Transverse colon (tissue), 4 donors: ENCODE measurements at regions not wholly inside any gene's neighbourhood (a gene's known extent, or its start where the extent isn't known, plus 50 kb on each side); places are given as distances from the start of the nearest gene placed in this dataset.

Experiments used
- DNase-seq: peaks from one replicate; pipeline ENCODE4 v3.0.0-alpha.2; 2019
- H3K27ac ChIP-seq, 4 donors: fragments of 200-600 bp; sonication (generic); 2 replicates each; pipeline ENCODE4 v1.5.1; 2016 to 2018; ENCODE audit warnings: inconsistent platforms in 4 of 4
- H3K27me3 ChIP-seq: fragments of 200-600 bp; sonication (generic); 2 replicates; pipeline ENCODE4 v1.5.1; 2017; ENCODE audit warnings: inconsistent platforms
- H3K36me3 ChIP-seq, 4 donors: fragments of 200-600 bp; sonication (generic); 2 replicates each; pipeline ENCODE4 v1.5.1; 2017 to 2019; ENCODE audit warnings: inconsistent platforms in 4 of 4
- H3K4me1 ChIP-seq, 4 donors: fragments of 200-600 bp; sonication (generic); 2 replicates each; pipeline ENCODE4 v1.5.1; 2017 to 2020; ENCODE audit warnings: inconsistent platforms in 4 of 4
- H3K4me3 ChIP-seq, 4 donors: fragments of 200-600 bp; sonication (generic); 1 replicate in 1 of 4; 2 replicates in 3 of 4; pipeline versions ENCODE4 v1.5.1 to v1.6.1; 2017 to 2019; ENCODE audit warnings: inconsistent platforms in 4 of 4
- H3K9me3 ChIP-seq, 2 donors: fragments of 200-600 bp; sonication (generic); 2 replicates each; pipeline ENCODE4 v1.5.1; 2017 to 2019; ENCODE audit warnings: inconsistent platforms in 2 of 2
- CTCF ChIP-seq, 5 experiments: fragments of 200-600 bp in 3 of 5; fragments of 450-650 bp in 2 of 5; sonication (generic) in 3 of 5; IDR thresholded peaks; 1 replicate in 2 of 5; 2 replicates in 3 of 5; pipeline ENCODE4 v1.5.1; 2016 to 2017; ENCODE audit warnings: antibody characterized with exemption in 5 of 5, inconsistent platforms in 3 of 5, mild to moderate bottlenecking in 2 of 5, moderate library complexity in 1 of 5
- EP300 ChIP-seq: sonication (generic); formaldehyde crosslinking; IDR thresholded peaks from one replicate; pipeline ENCODE4 v1.6.1; 2017; ENCODE audit warnings: antibody characterized with exemption, low read depth
- POLR2A ChIP-seq: fragments of 450-650 bp; IDR thresholded peaks from one replicate; pipeline ENCODE4 v1.6.1; 2016; ENCODE audit warnings: antibody characterized with exemption, mild to moderate bottlenecking, moderate library complexity
- POLR2AphosphoS5 ChIP-seq, 3 donors: sonication (generic); formaldehyde crosslinking; IDR thresholded peaks; one replicate each; pipeline ENCODE4 v1.6.1; 2016; ENCODE audit warnings: antibody characterized with exemption in 3 of 3
- WGBS, 2 donors: methylation state at CpG; one replicate each; pipeline ENCODE4 v1.1.5; 2018; ENCODE audit warnings: low coverage in 1 of 2; 5-methylcytosine and 5-hydroxymethylcytosine counted together
- in situ Hi-C, 4 donors: fragments of 200-750 bp; cut with MboI; loops; one replicate each; pipeline versions ENCODE4 v1.15.0 to v1.15.1; 2017; ENCODE audit warnings: low sequenced_read_pairs in 3 of 4, low pct_ligation_motif_present in 1 of 4, low pct_unique_long_range_greater_than_20kb in 1 of 4
- intact Hi-C: fragments of 100-400 bp; cut with DNase I; formaldehyde crosslinking; loops from one replicate; pipeline ENCODE4 v1.15.1; 2023; ENCODE audit warnings: low total_unique reads

- H3K4me1 ChIP-seq: no peaks in the 10 kb centered on the region
- no peak for DNase-seq
- TF ChIP-seq EP300 (no peak), CTCF (IDR thresholded peaks at IDR 0.05) (no peak), POLR2AphosphoS5 (IDR thresholded peaks at IDR 0.05) (no peak), POLR2A (no peak)
- H3K27me3 ChIP-seq: no peaks in the 10 kb centered on the region
- WGBS, 2 donors: 76% methylated on average over 4 of the region's 4 CpGs; no CpG with 5 or more reads in 1 of the 2 donors
- intact Hi-C loops: no loop called here
- no peak overlapping the region for H3K27ac ChIP-seq
- in situ Hi-C loops: no loop called here
- no peaks in the 10 kb centered on the region for H3K36me3 ChIP-seq
- no peak overlapping the region for H3K4me3 ChIP-seq
- peaks cover 0 to 21% of the 10 kb centered on the region in 2 donors for H3K9me3 ChIP-seq
Measured at GRCh38 chr7:57245206-57245605, 113.0 kb upstream of the ZNF479 start.

- H3K9me3 ChIP-seq: peaks cover 3 to 13% of the 10 kb centered on the region in 2 donors
- intact Hi-C loops (no loop called here), in situ Hi-C loops (no loop called here)
- H3K4me3 ChIP-seq: no peak overlapping the region
- no peaks in the 10 kb centered on the region for H3K27me3 ChIP-seq
- no peak for DNase-seq
- WGBS, 2 donors: 32% methylated on average over 2 of the region's 2 CpGs; no CpG with 5 or more reads in 1 of the 2 donors
- TF ChIP-seq POLR2A (no peak), CTCF (IDR thresholded peaks at IDR 0.05) (no peak), EP300 (no peak)
- H3K27ac ChIP-seq: no peak overlapping the region
- no peaks in the 10 kb centered on the region for H3K4me1 ChIP-seq
- no peaks in the 10 kb centered on the region for H3K36me3 ChIP-seq
Measured at GRCh38 chr7:57250801-57251200, 118.6 kb upstream of the ZNF479 start.

GRCh38 chr7:57256637-57257375 lies 124.6 kb upstream of the ZNF479 start:
- H3K4me3 ChIP-seq: no peak overlapping the region

More at GRCh38 chr7:57256637-57257375, 124.6 kb upstream of the ZNF479 start:
- Histone ChIP-seq H3K27ac (no peak overlapping the region), H3K9me3 (peaks cover 5 to 25% of the 10 kb centered on the region in 2 donors), H3K36me3 (no peaks in the 10 kb centered on the region), H3K27me3 (no peaks in the 10 kb centered on the region), H3K4me1 (no peaks in the 10 kb centered on the region)
- DNase-seq: no peak
- intact Hi-C loops: no loop called here
- in situ Hi-C loops: no loop called here
- WGBS, 2 donors: 89 to 100% methylated on average over 1 to 44 of the region's 44 CpGs
- TF ChIP-seq POLR2A: no peak
- TF ChIP-seq EP300: no peak
- TF ChIP-seq POLR2AphosphoS5 (IDR thresholded peaks at IDR 0.05): no peak
- no peak for TF ChIP-seq CTCF (IDR thresholded peaks at IDR 0.05)
